HepG2 (cell line): ENCODE measurements at regions not wholly inside any gene's neighbourhood (a gene's known extent, or its start where the extent isn't known, plus 50 kb on each side); places are given as distances from the start of the nearest gene placed in this dataset.

Experiments
- ATAC-seq: fragments of 200-7000 bp; cut with Tn5 transposase; 3 replicates; pipeline ENCODE4 v1.9.1; 2020; ENCODE audit warnings: mild to moderate bottlenecking, moderate library complexity
- BruUV-seq: library from RNA; stranded (reverse); fragments of 400-500 nt; replicated peaks from 2 replicates; lab custom pipeline; 2021; lab: Mats Ljungman, UMichigan
- CTCF ChIA-PET: fragments of 300-600 bp; formaldehyde crosslinking; extraction: SDS; loops from one replicate; lab custom pipeline; 2021; ENCODE audit warnings: low total read pairs, inconsistent platforms, low intra/inter-chr PET ratio; lab: Yijun Ruan, JAX
- POLR2A ChIA-PET: fragments of 350-600 bp; sonication (Branson Sonifier 250); formaldehyde crosslinking; loops from one replicate; lab custom pipeline; 2020; ENCODE audit warnings: antibody characterized with exemption, inconsistent platforms; lab: Yijun Ruan, JAX
- DNase-seq: peaks from one replicate; pipeline ENCODE4 v3.0.0-alpha.2; 2015; ENCODE audit warnings: low spot score
- FAIRE-seq: peaks from 3 replicates; lab custom pipeline; 2011; peaks lifted over from hg19 to GRCh38; lab: Jason Lieb, UNC
- H2AFZ ChIP-seq: one replicate; pipeline ENCODE4 v1.6.1; 2011; ENCODE audit warnings: low read length, inconsistent platforms
- H3K27ac ChIP-seq: fragments of 300-600 bp; 3 replicates; pipeline ENCODE4 v1.8.0; 2011; ENCODE audit warnings: mixed run types, mild to moderate bottlenecking, mixed read lengths, low read length, inconsistent platforms; ENCODE audit not compliant: insufficient read depth; ENCODE audit errors: extremely low read length
- H3K27me3 ChIP-seq, 2 experiments: fragments of 200-600 bp in 1 of 2; 2 replicates in 1 of 2; 3 replicates in 1 of 2; pipeline versions ENCODE4 v1.6.0 to v1.8.0; 2011; ENCODE audit warnings: low read length in 2 of 2, mild to moderate bottlenecking in 2 of 2, moderate library complexity in 2 of 2, inconsistent platforms in 1 of 2; ENCODE audit not compliant: insufficient read depth in 2 of 2, control insufficient read depth in 1 of 2
- H3K36me3 ChIP-seq, 2 experiments: fragments of 200-600 bp in 1 of 2; replicated peaks in 1 of 2; 2 replicates in 1 of 2; 3 replicates in 1 of 2; pipeline versions ENCODE4 v1.5.1 to v1.8.0; 2011; ENCODE audit warnings: low read length in 2 of 2, inconsistent platforms in 1 of 2; ENCODE audit not compliant: insufficient read depth in 2 of 2, control insufficient read depth in 1 of 2
- H3K4me1 ChIP-seq: 2 replicates; pipeline ENCODE4 v1.5.1; 2012; ENCODE audit warnings: low read length, inconsistent platforms; ENCODE audit not compliant: insufficient read depth
- H3K4me2 ChIP-seq: 2 replicates; pipeline ENCODE4 v1.6.0; 2011; ENCODE audit warnings: low read depth, low read length, inconsistent platforms
- H3K4me3 ChIP-seq, 3 experiments: fragments of 200-600 bp in 1 of 3; sonication (generic), shearing (Covaris generic) in 1 of 3; replicated peaks in 1 of 3; 2 replicates each; pipeline ENCODE4 v1.5.1; 2011 to 2016; ENCODE audit warnings: low read length in 3 of 3, inconsistent platforms in 2 of 3, low read depth in 2 of 3, mild to moderate bottlenecking in 2 of 3, control low read depth in 1 of 3, mixed read lengths in 1 of 3; ENCODE audit not compliant: insufficient read depth in 1 of 3
- H3K79me2 ChIP-seq: one replicate; pipeline ENCODE4 v1.6.1; 2011; ENCODE audit warnings: low read length, inconsistent platforms; ENCODE audit not compliant: insufficient read depth
- H3K9ac ChIP-seq: 2 replicates; pipeline ENCODE4 v1.6.0; 2011; ENCODE audit warnings: mild to moderate bottlenecking, low read depth, low read length, inconsistent platforms; ENCODE audit not compliant: insufficient read depth
- H3K9me3 ChIP-seq: 2 replicates; pipeline ENCODE4 v1.5.1; 2012; ENCODE audit warnings: mild to moderate bottlenecking, low read length
- H4K20me1 ChIP-seq: 2 replicates; pipeline ENCODE4 v1.6.0; 2011; ENCODE audit warnings: inconsistent platforms, mild to moderate bottlenecking, low read length, moderate library complexity; ENCODE audit not compliant: insufficient read depth
- LRRFIP1 ChIP-seq: sonication (generic); formaldehyde crosslinking; conservative IDR thresholded peaks from 2 replicates; pipeline ENCODE4 v1.4.0; 2020; ENCODE audit warnings: missing genetic modification reagents
- PLSCR1 ChIP-seq: sonication (generic); formaldehyde crosslinking; IDR thresholded peaks from 2 replicates; pipeline ENCODE4 v1.5.0; 2020; ENCODE audit warnings: missing genetic modification reagents, mild to moderate bottlenecking, borderline replicate concordance
- POLR2AphosphoS2 ChIP-seq: IDR thresholded peaks from 2 replicates; pipeline ENCODE4 v1.6.1; 2011; ENCODE audit warnings: low read depth, low read length, improper control_type of control experiment
- SIX1 ChIP-seq: sonication (generic); formaldehyde crosslinking; IDR thresholded peaks from 2 replicates; pipeline ENCODE4 v1.4.0; 2020; ENCODE audit warnings: missing genetic modification reagents, borderline replicate concordance
- SNAI1 ChIP-seq: sonication (generic); formaldehyde crosslinking; IDR thresholded peaks from 2 replicates; pipeline ENCODE4 v1.5.0; 2020; ENCODE audit warnings: mild to moderate bottlenecking, missing genetic modification reagents, borderline replicate concordance
- SP1 ChIP-seq, 2 experiments: fragments of 450-650 bp in 1 of 2; sonication (generic) in 1 of 2; formaldehyde crosslinking in 1 of 2; IDR thresholded peaks; 2 replicates each; pipeline versions ENCODE4 v1.4.0 to v1.6.1; 2016 to 2020; ENCODE audit warnings: missing genetic modification reagents in 1 of 2
- SYNCRIP ChIP-seq: fragments of 200-400 bp; formaldehyde crosslinking; IDR thresholded peaks from 2 replicates; pipeline ENCODE4 v1.6.1; 2018; ENCODE audit warnings: mild to moderate bottlenecking, low read depth, low read length; ENCODE audit not compliant: insufficient read depth
- ZFX ChIP-seq: sonication (generic); formaldehyde crosslinking; IDR thresholded peaks from 2 replicates; pipeline ENCODE4 v1.4.0; 2020; ENCODE audit warnings: mild to moderate bottlenecking, low read depth, missing genetic modification reagents, moderate library complexity
- ZNF3 ChIP-seq: IDR thresholded peaks from 2 replicates; pipeline ENCODE4 v1.7.0; 2017; ENCODE audit warnings: inconsistent platforms
- ZNF331 ChIP-seq: sonication (generic); formaldehyde crosslinking; IDR thresholded peaks from 2 replicates; pipeline ENCODE4 v1.4.0; 2020; ENCODE audit warnings: missing genetic modification reagents
- ZNF468 ChIP-seq: sonication (generic); formaldehyde crosslinking; IDR thresholded peaks from 2 replicates; pipeline ENCODE4 v1.8.0; 2022; ENCODE audit warnings: mild to moderate bottlenecking, moderate library complexity, missing genetic modification reagents
- ZNF746 ChIP-seq: sonication (generic); formaldehyde crosslinking; IDR thresholded peaks from 2 replicates; pipeline ENCODE4 v1.8.0; 2022; ENCODE audit warnings: mild to moderate bottlenecking, missing genetic modification reagents
- WGBS: methylation state at CpG from one replicate; pipeline ENCODE4 v1.1.6; 2017; ENCODE audit warnings: low lambda C conversion rate; 5-methylcytosine and 5-hydroxymethylcytosine counted together
- in situ Hi-C: cut with HindIII; loops from 2 replicates; pipeline ENCODE4 v1.10.0; 2017; ENCODE audit warnings: low pct_unique_long_range_greater_than_20kb; ENCODE audit not compliant: extremely low pct_ligation_motif_present
- intact Hi-C: fragments of 100-400 bp; cut with micrococcal nuclease; formaldehyde crosslinking; loops from one replicate; pipeline ENCODE4 v1.10.0; 2022; ENCODE audit not compliant: unreplicated experiment
- TF ChIP-seq, protein P1 (sequence below): sonication (generic); formaldehyde crosslinking; IDR thresholded peaks from 2 replicates; pipeline ENCODE4 v1.5.1; 2020; ENCODE audit warnings: mild to moderate bottlenecking, missing genetic modification reagents
- TF ChIP-seq, protein P2 (sequence below): sonication (generic); formaldehyde crosslinking; IDR thresholded peaks from 2 replicates; pipeline ENCODE4 v1.8.0; 2022; ENCODE audit warnings: missing genetic modification reagents, low read depth, mild to moderate bottlenecking, borderline replicate concordance
- TF ChIP-seq, protein P3 (sequence below): sonication (generic); formaldehyde crosslinking; IDR thresholded peaks from 2 replicates; pipeline ENCODE4 v1.4.0; 2020; ENCODE audit warnings: missing genetic modification reagents; ENCODE audit errors: not compliant biosample characterization

- TF ChIP-seq LRRFIP1 (CRISPR knock-in tag) = no peak
- no peak for TF ChIP-seq ZNF3 (CRISPR knock-in tag)
- no peak for TF ChIP-seq ZNF468
These were observed 181.3 kb downstream of the IBTK start (continued) for GRCh38 chr6:82066196-82066595.

GRCh38 chr6:82063574-82063973 is 184.0 kb downstream of the IBTK start:
- intact Hi-C loops = no loop called here
- in situ Hi-C loops = no loop called here
- H2AFZ ChIP-seq = no peak overlapping the region
- H3K79me2 ChIP-seq = no peaks in the 10 kb centered on the region
- no peak overlapping the region for H3K9ac ChIP-seq
- no peaks in the 10 kb centered on the region for H3K4me1 ChIP-seq
- no peak overlapping the region for H3K4me3 ChIP-seq
- ChIA-PET POLR2A (no interaction called here), CTCF (no interaction called here)
- ATAC-seq (no peak), DNase-seq (no peak), FAIRE-seq (no peak)
- BruUV-seq = no TSS peak
- H3K36me3 ChIP-seq = no peaks in the 10 kb centered on the region
- WGBS = 94% methylated on average over 3 of the region's 3 CpGs
- no peaks in the 10 kb centered on the region for H3K9me3 ChIP-seq
- no peak overlapping the region for H3K4me2 ChIP-seq
- H4K20me1 ChIP-seq = no peaks in the 10 kb centered on the region
- H3K27me3 ChIP-seq = no peaks in the 10 kb centered on the region
- H3K27ac ChIP-seq = no peak overlapping the region
- TF ChIP-seq, protein P1, sequence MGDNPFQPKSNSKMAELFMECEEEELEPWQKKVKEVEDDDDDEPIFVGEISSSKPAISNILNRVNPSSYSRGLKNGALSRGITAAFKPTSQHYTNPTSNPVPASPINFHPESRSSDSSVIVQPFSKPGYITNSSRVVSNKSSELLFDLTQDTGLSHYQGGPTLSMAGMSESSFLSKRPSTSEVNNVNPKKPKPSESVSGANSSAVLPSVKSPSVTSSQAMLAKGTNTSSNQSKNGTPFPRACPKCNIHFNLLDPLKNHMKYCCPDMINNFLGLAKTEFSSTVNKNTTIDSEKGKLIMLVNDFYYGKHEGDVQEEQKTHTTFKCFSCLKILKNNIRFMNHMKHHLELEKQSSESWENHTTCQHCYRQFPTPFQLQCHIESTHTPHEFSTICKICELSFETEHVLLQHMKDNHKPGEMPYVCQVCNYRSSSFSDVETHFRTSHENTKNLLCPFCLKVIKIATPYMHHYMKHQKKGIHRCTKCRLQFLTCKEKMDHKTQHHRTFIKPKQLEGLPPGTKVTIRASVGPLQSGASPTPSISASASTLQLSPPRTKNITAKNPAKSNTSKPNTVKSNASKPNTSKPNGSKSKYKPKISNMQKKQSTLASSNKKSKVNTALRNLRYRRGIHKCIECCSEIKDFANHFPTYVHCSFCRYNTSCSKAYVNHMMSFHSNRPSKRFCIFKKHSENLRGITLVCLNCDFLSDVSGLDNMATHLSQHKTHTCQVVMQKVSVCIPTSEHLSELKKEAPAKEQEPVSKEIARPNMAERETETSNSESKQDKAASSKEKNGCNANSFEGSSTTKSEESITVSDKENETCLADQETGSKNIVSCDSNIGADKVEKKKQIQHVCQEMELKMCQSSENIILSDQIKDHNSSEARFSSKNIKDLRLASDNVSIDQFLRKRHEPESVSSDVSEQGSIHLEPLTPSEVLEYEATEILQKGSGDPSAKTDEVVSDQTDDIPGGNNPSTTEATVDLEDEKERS (CRISPR knock-in tag) = no peak
- TF ChIP-seq ZFX (no peak), POLR2AphosphoS2 (no peak), ZNF331 (CRISPR knock-in tag) (no peak), SP1 (IDR thresholded peaks at IDR 0.05) (no peak), SP1 (CRISPR knock-in tag; IDR thresholded peaks at IDR 0.05) (no peak), PLSCR1 (CRISPR knock-in tag) (no peak), SYNCRIP (no peak), SNAI1 (no peak), SIX1 (CRISPR knock-in tag) (no peak), ZNF746 (CRISPR knock-in tag) (no peak)
- TF ChIP-seq, protein P2, sequence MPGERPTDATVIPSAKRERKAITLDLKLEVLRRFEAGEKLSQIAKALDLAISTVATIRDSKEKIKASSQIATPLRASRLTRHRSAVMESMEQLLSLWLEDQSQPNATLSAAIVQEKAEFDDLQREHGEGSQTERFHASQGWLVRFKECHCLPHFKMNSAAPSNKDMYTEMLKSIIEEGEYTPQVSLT (CRISPR knock-in tag) = no peak
- TF ChIP-seq, protein P3, sequence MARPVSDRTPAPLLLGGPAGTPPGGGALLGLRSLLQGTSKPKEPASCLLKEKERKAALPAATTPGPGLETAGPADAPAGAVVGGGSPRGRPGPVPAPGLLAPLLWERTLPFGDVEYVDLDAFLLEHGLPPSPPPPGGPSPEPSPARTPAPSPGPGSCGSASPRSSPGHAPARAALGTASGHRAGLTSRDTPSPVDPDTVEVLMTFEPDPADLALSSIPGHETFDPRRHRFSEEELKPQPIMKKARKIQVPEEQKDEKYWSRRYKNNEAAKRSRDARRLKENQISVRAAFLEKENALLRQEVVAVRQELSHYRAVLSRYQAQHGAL (CRISPR knock-in tag) = no peak
